C4-2B (cell line): ENCODE measurements at regions not wholly inside any gene's neighbourhood (a gene's known extent, or its start where the extent isn't known, plus 50 kb on each side); places are given as distances from the start of the nearest gene placed in this dataset.

Source experiments
- ZFX ChIP-seq: fragments of 450-650 bp; IDR thresholded peaks from 2 replicates; pipeline ENCODE4 v1.6.1; 2017
- TF ChIP-seq, protein P1 (sequence below): fragments of 450-650 bp; conservative IDR thresholded peaks from 2 replicates; pipeline ENCODE4 v1.5.1; 2017; ENCODE audit warnings: mild to moderate bottlenecking

DNA sequence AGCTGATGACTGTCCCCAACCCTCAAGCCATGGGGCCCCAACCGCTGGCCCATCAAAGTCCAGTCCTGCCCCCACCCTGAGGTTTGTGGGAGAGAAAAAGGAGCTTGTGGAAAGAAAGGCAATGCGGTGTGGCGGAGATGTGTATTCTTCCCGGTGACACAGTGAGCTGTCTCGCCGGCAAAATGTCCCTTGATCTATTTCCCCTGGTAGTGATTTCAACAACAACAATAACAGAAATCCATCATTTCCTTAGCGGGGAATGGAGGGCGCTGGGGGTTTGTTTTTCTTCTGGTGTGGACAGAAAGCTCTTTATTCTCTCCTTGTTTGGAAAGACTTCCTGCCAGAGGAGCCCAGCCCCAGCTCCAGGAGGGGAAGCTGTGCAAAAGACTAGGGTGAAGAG lies 93.7 kb upstream of the LHX5 start:
- TF ChIP-seq, protein P1, sequence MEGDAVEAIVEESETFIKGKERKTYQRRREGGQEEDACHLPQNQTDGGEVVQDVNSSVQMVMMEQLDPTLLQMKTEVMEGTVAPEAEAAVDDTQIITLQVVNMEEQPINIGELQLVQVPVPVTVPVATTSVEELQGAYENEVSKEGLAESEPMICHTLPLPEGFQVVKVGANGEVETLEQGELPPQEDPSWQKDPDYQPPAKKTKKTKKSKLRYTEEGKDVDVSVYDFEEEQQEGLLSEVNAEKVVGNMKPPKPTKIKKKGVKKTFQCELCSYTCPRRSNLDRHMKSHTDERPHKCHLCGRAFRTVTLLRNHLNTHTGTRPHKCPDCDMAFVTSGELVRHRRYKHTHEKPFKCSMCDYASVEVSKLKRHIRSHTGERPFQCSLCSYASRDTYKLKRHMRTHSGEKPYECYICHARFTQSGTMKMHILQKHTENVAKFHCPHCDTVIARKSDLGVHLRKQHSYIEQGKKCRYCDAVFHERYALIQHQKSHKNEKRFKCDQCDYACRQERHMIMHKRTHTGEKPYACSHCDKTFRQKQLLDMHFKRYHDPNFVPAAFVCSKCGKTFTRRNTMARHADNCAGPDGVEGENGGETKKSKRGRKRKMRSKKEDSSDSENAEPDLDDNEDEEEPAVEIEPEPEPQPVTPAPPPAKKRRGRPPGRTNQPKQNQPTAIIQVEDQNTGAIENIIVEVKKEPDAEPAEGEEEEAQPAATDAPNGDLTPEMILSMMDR: no peak
- TF ChIP-seq ZFX: no peak
